ENCODE measurements at regions not wholly inside any gene's neighbourhood (a gene's known extent, or its start where the extent isn't known, plus 50 kb on each side); places are given as distances from the start of the nearest gene placed in this dataset.

- DNase-seq (ENCODE audit: low spot score) = no peak
Measured at GRCh38 chr13:109516186-109516585, 270.2 kb downstream of the IRS2 start.

GRCh38 chr13:109510013-109510412 lies 276.4 kb downstream of the IRS2 start:
- DNase-seq (ENCODE audit: low spot score) = no peak

- peak; percentile 39 for DNase-seq (ENCODE audit: low spot score)
Measured at GRCh38 chr13:109509154-109509900, 277.1 kb downstream of the IRS2 start.

- peak; percentile 16 for DNase-seq (ENCODE audit: low spot score)
Measured at GRCh38 chr13:109500146-109500773, 286.1 kb downstream of the IRS2 start.

GRCh38 chr13:109497917-109498316 lies 288.5 kb downstream of the IRS2 start:
- no peak for DNase-seq (ENCODE audit: low spot score)

- DNase-seq (ENCODE audit: low spot score) = no peak
Measured at GRCh38 chr13:109496216-109496615, 290.2 kb downstream of the IRS2 start.

- peak; percentile 72 for DNase-seq (ENCODE audit: low spot score)
Measured at GRCh38 chr13:109494925-109495369, 291.4 kb downstream of the IRS2 start.

- no peak for DNase-seq (ENCODE audit: low spot score)
Measured at GRCh38 chr13:109485136-109485794, 301.1 kb downstream of the IRS2 start.

GRCh38 chr13:109483284-109483683 lies 303.1 kb downstream of the IRS2 start:
- DNase-seq (ENCODE audit: low spot score) = no peak

- no peak for DNase-seq (ENCODE audit: low spot score)
Measured at GRCh38 chr13:109481040-109481439, 305.3 kb downstream of the IRS2 start.

- no peak for DNase-seq (ENCODE audit: low spot score)
Measured at GRCh38 chr13:109480011-109480955, 306.1 kb downstream of the IRS2 start.

- DNase-seq (ENCODE audit: low spot score) = no peak
Measured at GRCh38 chr13:109479534-109479933, 306.8 kb downstream of the IRS2 start.

GRCh38 chr13:109476001-109476400 lies 310.4 kb downstream of the IRS2 start:
- no peak for DNase-seq (ENCODE audit: low spot score)

- DNase-seq (ENCODE audit: low spot score) = no peak
Measured at GRCh38 chr13:109468123-109468522, 318.3 kb downstream of the IRS2 start.

GRCh38 chr13:109465148-109465547 lies 321.2 kb downstream of the IRS2 start:
- no peak for DNase-seq (ENCODE audit: low spot score)

- peak; percentile 13 for DNase-seq (ENCODE audit: low spot score)
Measured at GRCh38 chr13:109454167-109454917, 332.0 kb downstream of the IRS2 start.

- no peak for DNase-seq (ENCODE audit: low spot score)
Measured at GRCh38 chr13:109451726-109452125, 334.7 kb downstream of the IRS2 start.

- DNase-seq (ENCODE audit: low spot score) = no peak
Measured at GRCh38 chr13:109448629-109449028, 337.8 kb downstream of the IRS2 start.

GRCh38 chr13:109447667-109448066 lies 338.7 kb downstream of the IRS2 start:
- no peak for DNase-seq (ENCODE audit: low spot score)

- no peak for DNase-seq (ENCODE audit: low spot score)
Measured at GRCh38 chr13:109440320-109440719, 346.1 kb downstream of the IRS2 start.

GRCh38 chr13:109439813-109440212 lies 346.6 kb downstream of the IRS2 start:
- no peak for DNase-seq (ENCODE audit: low spot score)
